H1 (cell line): ENCODE measurements at regions not wholly inside any gene's neighbourhood (a gene's known extent, or its start where the extent isn't known, plus 50 kb on each side); places are given as distances from the start of the nearest gene placed in this dataset.

Source experiments
- CTCF ChIA-PET: fragments of 300-600 bp; sonication (Branson Sonifier 250); formaldehyde crosslinking; loops from one replicate; lab custom pipeline; 2021; ENCODE audit not compliant: partially characterized antibody; lab: Charles Lee
- POLR2A ChIA-PET: fragments of 300-600 bp; sonication (Branson Sonifier 250); formaldehyde crosslinking; loops from one replicate; lab custom pipeline; 2021; ENCODE audit warnings: inconsistent platforms; ENCODE audit not compliant: partially characterized antibody; lab: Charles Lee
- DNase-seq, 2 experiments: peaks; one replicate each; pipeline versions ENCODE4 v3.0.0 to v3.0.0-alpha.2; 2010 to 2022; ENCODE audit warnings: low spot score in 2 of 2, low read depth in 1 of 2, mixed read lengths in 1 of 2
- FAIRE-seq: peaks from 2 replicates; lab custom pipeline; 2011; peaks lifted over from hg19 to GRCh38; lab: Jason Lieb, UNC
- H2AFZ ChIP-seq: 2 replicates; pipeline ENCODE4 v1.8.1; 2012; ENCODE audit warnings: low read length, inconsistent platforms
- H2AK5ac ChIP-seq: 2 replicates; pipeline ENCODE4 v1.6.1; 2013; ENCODE audit warnings: low read depth, low read length
- H2BK120ac ChIP-seq: replicated peaks from 2 replicates; pipeline ENCODE3; 2013; ENCODE audit warnings: low read depth, low read length, inconsistent platforms
- H2BK12ac ChIP-seq: 2 replicates; pipeline ENCODE4 v1.6.1; 2013; ENCODE audit warnings: low read depth, low read length
- H2BK15ac ChIP-seq: 2 replicates; pipeline ENCODE4 v1.6.1; 2013; ENCODE audit warnings: low read length
- H2BK20ac ChIP-seq: 2 replicates; pipeline ENCODE4 v1.6.1; 2013; ENCODE audit warnings: low read length
- H2BK5ac ChIP-seq: 2 replicates; pipeline ENCODE4 v1.6.1; 2013; ENCODE audit warnings: low read depth, low read length
- H3K14ac ChIP-seq: 2 replicates; pipeline ENCODE4 v1.6.1; 2013; ENCODE audit warnings: inconsistent platforms; ENCODE audit not compliant: insufficient read length
- H3K18ac ChIP-seq: 2 replicates; pipeline ENCODE4 v1.6.1; 2013; ENCODE audit warnings: low read length; ENCODE audit errors: extremely low read depth
- H3K23ac ChIP-seq: 2 replicates; pipeline ENCODE4 v1.6.1; 2013; ENCODE audit warnings: inconsistent platforms; ENCODE audit not compliant: insufficient read length
- H3K23me2 ChIP-seq: 2 replicates; pipeline ENCODE4 v1.6.1; 2013; ENCODE audit warnings: low read depth, low read length
- H3K27ac ChIP-seq: 2 replicates; pipeline ENCODE4 v1.6.1; 2011; ENCODE audit warnings: low read depth, low read length, inconsistent platforms
- H3K27me3 ChIP-seq, 4 experiments: replicated peaks in 1 of 4; 1 replicate in 1 of 4; 2 replicates in 3 of 4; pipeline versions ENCODE4 v1.6.1 to v1.8.1; 2011 to 2013; ENCODE audit warnings: low read length in 3 of 4, mild to moderate bottlenecking in 3 of 4, inconsistent platforms in 2 of 4, mixed read lengths in 2 of 4, moderate library complexity in 1 of 4; ENCODE audit not compliant: control insufficient read depth in 3 of 4, insufficient read depth in 3 of 4; ENCODE audit errors: extremely low read depth in 1 of 4
- H3K36me3 ChIP-seq, 4 experiments: 2 replicates each; pipeline versions ENCODE4 v1.6.1 to v1.8.1; 2011 to 2013; ENCODE audit warnings: mild to moderate bottlenecking in 4 of 4, low read length in 3 of 4, moderate library complexity in 2 of 4, control low read depth in 1 of 4, inconsistent platforms in 1 of 4; ENCODE audit not compliant: insufficient read depth in 4 of 4, control insufficient read depth in 2 of 4
- H3K4ac ChIP-seq: replicated peaks from 2 replicates; pipeline ENCODE3; 2013; ENCODE audit warnings: low read length, low read depth, mixed read lengths, inconsistent platforms; ENCODE audit not compliant: insufficient read length
- H3K4me1 ChIP-seq, 4 experiments: replicated peaks in 1 of 4; 1 replicate in 1 of 4; 2 replicates in 3 of 4; pipeline versions ENCODE4 v1.6.1 to v1.8.1; 2011 to 2013; ENCODE audit warnings: low read length in 3 of 4, inconsistent platforms in 2 of 4, mixed read lengths in 1 of 4; ENCODE audit not compliant: insufficient read depth in 4 of 4, control insufficient read depth in 3 of 4
- H3K4me2 ChIP-seq, 2 experiments: 2 replicates each; pipeline versions ENCODE4 v1.6.1 to v1.8.1; 2011 to 2013; ENCODE audit warnings: low read depth in 2 of 2, low read length in 2 of 2, control low read depth in 1 of 2, inconsistent platforms in 1 of 2, mild to moderate bottlenecking in 1 of 2; ENCODE audit not compliant: insufficient read depth in 1 of 2
- H3K4me3 ChIP-seq, 4 experiments: fragments of 200-600, 300-600 bp in 1 of 4; sonication (generic), shearing (Covaris generic), sonication (Bioruptor Twin) in 1 of 4; 2 replicates each; pipeline versions ENCODE4 v1.5.1 to v1.8.1; 2011 to 2016; ENCODE audit warnings: low read length in 4 of 4, low read depth in 3 of 4, control low read depth in 2 of 4, inconsistent platforms in 2 of 4, mild to moderate bottlenecking in 2 of 4, mixed read lengths in 1 of 4, moderate library complexity in 1 of 4; ENCODE audit not compliant: insufficient read depth in 2 of 4; ENCODE audit errors: extremely low read depth in 1 of 4
- H3K56ac ChIP-seq: replicated peaks from 2 replicates; pipeline ENCODE3; 2013; ENCODE audit warnings: low read depth, mild to moderate bottlenecking, mixed read lengths, low read length, inconsistent platforms; ENCODE audit not compliant: insufficient read length
- H3K79me1 ChIP-seq: 2 replicates; pipeline ENCODE4 v1.6.1; 2013; ENCODE audit warnings: low read depth, low read length, control low read depth
- H3K79me2 ChIP-seq, 2 experiments: 2 replicates each; pipeline versions ENCODE4 v1.6.1 to v1.8.1; 2012 to 2013; ENCODE audit warnings: low read length in 2 of 2, mild to moderate bottlenecking in 2 of 2, inconsistent platforms in 1 of 2; ENCODE audit not compliant: insufficient read depth in 2 of 2, control insufficient read depth in 1 of 2
- H3K9ac ChIP-seq, 4 experiments: replicated peaks in 1 of 4; 1 replicate in 1 of 4; 2 replicates in 3 of 4; pipeline versions ENCODE4 v1.6.1 to v1.8.1; 2011 to 2013; ENCODE audit warnings: low read depth in 3 of 4, low read length in 3 of 4, control low read depth in 2 of 4, mild to moderate bottlenecking in 2 of 4, moderate library complexity in 2 of 4, inconsistent platforms in 1 of 4; ENCODE audit errors: extremely low read depth in 1 of 4
- H3K9me3 ChIP-seq, 2 experiments: 2 replicates each; pipeline versions ENCODE4 v1.6.1 to v1.8.1; 2012 to 2013; ENCODE audit warnings: mild to moderate bottlenecking in 2 of 2, moderate library complexity in 2 of 2, control low read depth in 1 of 2, inconsistent platforms in 1 of 2, low read depth in 1 of 2, low read length in 1 of 2, mixed read lengths in 1 of 2; ENCODE audit not compliant: insufficient read depth in 2 of 2
- H4K20me1 ChIP-seq, 2 experiments: replicated peaks in 1 of 2; 2 replicates each; pipeline versions ENCODE3 to v1.8.1; 2011 to 2013; ENCODE audit warnings: inconsistent platforms in 2 of 2, low read length in 2 of 2, mild to moderate bottlenecking in 1 of 2; ENCODE audit not compliant: insufficient read depth in 2 of 2, control insufficient read depth in 1 of 2
- H4K5ac ChIP-seq: 2 replicates; pipeline ENCODE4 v1.6.1; 2013; ENCODE audit warnings: low read length, low read depth, mixed read lengths, inconsistent platforms; ENCODE audit not compliant: insufficient read length
- H4K8ac ChIP-seq: 2 replicates; pipeline ENCODE4 v1.8.0; 2013; ENCODE audit warnings: mild to moderate bottlenecking, moderate library complexity, low read length, inconsistent platforms; ENCODE audit not compliant: insufficient read depth; ENCODE audit errors: extremely low read depth
- H4K91ac ChIP-seq: replicated peaks from 2 replicates; pipeline ENCODE3; 2013; ENCODE audit warnings: low read length, mixed read lengths, inconsistent platforms; ENCODE audit not compliant: insufficient read length
- PHF8 ChIP-seq: fragments of 200-600 bp; sonication (generic); conservative IDR thresholded peaks from 2 replicates; pipeline ENCODE4 v1.7.1; 2012; ENCODE audit warnings: low read depth, mild to moderate bottlenecking, inconsistent platforms, low read length, moderate library complexity
- WGBS, 2 experiments: shearing (Covaris generic) in 1 of 2; methylation state at CpG; one replicate each; pipeline versions ENCODE4 v1.1.6 to v1.1.7; 2013 to 2015; ENCODE audit warnings: low lambda C conversion rate in 2 of 2, mixed read lengths in 2 of 2, inconsistent platforms in 1 of 2, low coverage in 1 of 2, missing lambda C conversion rate in 1 of 2; ENCODE audit not compliant: insufficient replicate concordance in 2 of 2, insufficient coverage in 1 of 2, insufficient read length in 1 of 2; ENCODE audit errors: extremely low coverage in 1 of 2, missing lambda C conversion rate in 1 of 2; 5-methylcytosine and 5-hydroxymethylcytosine counted together

DNA sequence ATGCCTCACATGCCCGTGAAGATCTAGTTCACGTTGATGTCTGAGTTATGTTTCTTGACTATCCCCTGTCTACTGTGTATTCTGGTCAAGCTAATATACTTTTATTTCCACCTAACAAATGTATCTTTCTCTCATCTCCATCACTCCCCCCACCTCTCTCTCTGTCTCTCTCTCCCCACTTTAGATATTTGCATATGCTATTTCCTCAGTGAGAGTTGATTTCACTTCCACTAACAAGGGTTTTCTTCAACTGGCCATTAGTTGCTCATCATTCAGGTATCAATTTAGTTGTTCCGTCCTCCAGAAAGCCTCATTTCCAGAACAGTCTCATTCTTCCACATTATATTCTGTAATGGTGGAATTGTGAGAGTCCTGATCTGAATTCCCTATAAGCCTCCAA lies 1777.8 kb upstream of the TENM3 start:
- H3K9me3 ChIP-seq, result no peaks in the 10 kb centered on the region
- no peak overlapping the region for H2AK5ac ChIP-seq
- no peak overlapping the region for H3K18ac ChIP-seq
- no peak overlapping the region for H3K9ac ChIP-seq
- H3K23ac ChIP-seq, result no peak overlapping the region
- no peak for FAIRE-seq
- TF ChIP-seq PHF8, result no peak
- no peaks in the 10 kb centered on the region for H4K20me1 ChIP-seq
- CTCF ChIA-PET, result interaction anchor here (1.1 kb wide), 1 partner anchor 14 kb away, joined by 3 read pairs; no protein-coding TSS in a partner anchor
- POLR2A ChIA-PET, result no interaction called here
- no peak overlapping the region for H2BK5ac ChIP-seq
- H4K8ac ChIP-seq, result no peak overlapping the region
- H3K4me3 ChIP-seq, result no peak overlapping the region
- no peaks in the 10 kb centered on the region for H3K79me2 ChIP-seq
- no peak overlapping the region for H2BK15ac ChIP-seq
- H3K23me2 ChIP-seq, result no peaks in the 10 kb centered on the region; the same call in 1 of the 2 replicates
- no peaks in the 10 kb centered on the region for H3K36me3 ChIP-seq
- no peak overlapping the region for H4K5ac ChIP-seq
- no peak overlapping the region for H2BK12ac ChIP-seq
- no peak overlapping the region for H3K4me2 ChIP-seq
- no peak overlapping the region for H2BK20ac ChIP-seq
- no peaks in the 10 kb centered on the region for H3K4me1 ChIP-seq
- no peak overlapping the region for H3K14ac ChIP-seq
- H4K91ac ChIP-seq, result no peak overlapping the region
- H2AFZ ChIP-seq, result no peak overlapping the region
- no peak overlapping the region for H2BK120ac ChIP-seq
- no peak overlapping the region for H3K56ac ChIP-seq
- H3K27ac ChIP-seq, result no peak overlapping the region
- DNase-seq, result no peak
- no peak overlapping the region for H3K4ac ChIP-seq
- WGBS, 2 experiments, result 93% methylated on average over 3 of the region's 3 CpGs; no CpG with 5 or more reads in 1 of the 2 experiments
- H3K79me1 ChIP-seq, result no peaks in the 10 kb centered on the region
- H3K27me3 ChIP-seq, result no peaks in the 10 kb centered on the region
